Neural cell (in vitro differentiated cells): ENCODE measurements at regions not wholly inside any gene's neighbourhood (a gene's known extent, or its start where the extent isn't known, plus 50 kb on each side); places are given as distances from the start of the nearest gene placed in this dataset.

ENCODE experiments used
- H2AFZ ChIP-seq: fragments of 200-600, 300-800 bp; sonication (generic), shearing (Covaris generic); 2 replicates; pipeline ENCODE4 v1.6.0; 2014; ENCODE audit warnings: low read depth, mild to moderate bottlenecking, antibody characterized with exemption, low read length, moderate library complexity
- H3F3A ChIP-seq: fragments of 200-600 bp; shearing (Covaris generic); 2 replicates; pipeline ENCODE4 v1.6.1; 2016; ENCODE audit warnings: mild to moderate bottlenecking, moderate library complexity, mixed read lengths, antibody characterized with exemption, low read length; ENCODE audit not compliant: insufficient read depth, poor library complexity, severe bottlenecking
- H3K27ac ChIP-seq: fragments of 200-600, 300-800 bp; sonication (generic), shearing (Covaris generic); 2 replicates; pipeline ENCODE4 v1.5.1; 2014; ENCODE audit warnings: mild to moderate bottlenecking, low read length, moderate library complexity
- H3K27me3 ChIP-seq: fragments of 300-800, 200-600 bp; sonication (generic), shearing (Covaris generic); 2 replicates; pipeline ENCODE4 v1.6.0; 2014; ENCODE audit warnings: mild to moderate bottlenecking, low read depth, low read length, moderate library complexity; ENCODE audit not compliant: insufficient read depth
- H3K36me3 ChIP-seq: fragments of 300-800, 200-600 bp; sonication (generic), shearing (Covaris generic); 2 replicates; pipeline ENCODE4 v1.5.1; 2014; ENCODE audit warnings: mild to moderate bottlenecking, antibody characterized with exemption, low read length, moderate library complexity; ENCODE audit not compliant: insufficient read depth
- H3K4me2 ChIP-seq: fragments of 300-800, 200-600 bp; sonication (generic), shearing (Covaris generic); 2 replicates; pipeline ENCODE4 v1.6.0; 2014; ENCODE audit warnings: mild to moderate bottlenecking, low read length
- H3K4me3 ChIP-seq: fragments of 300-800, 200-600 bp; sonication (generic), shearing (Covaris generic); 2 replicates; pipeline ENCODE4 v1.5.1; 2014; ENCODE audit warnings: mild to moderate bottlenecking, low read length, moderate library complexity
- H3K79me2 ChIP-seq: fragments of 200-600 bp; shearing (Covaris generic); replicated peaks from 2 replicates; pipeline ENCODE4 v1.6.0; 2014; ENCODE audit warnings: mild to moderate bottlenecking, low read length, moderate library complexity; ENCODE audit not compliant: insufficient read depth
- H3K9ac ChIP-seq: fragments of 300-800, 200-600 bp; sonication (generic), shearing (Covaris generic); 2 replicates; pipeline ENCODE4 v1.6.1; 2016; ENCODE audit warnings: mild to moderate bottlenecking, low read length, mixed read lengths
- H3K9me2 ChIP-seq: fragments of 200-600 bp; shearing (Covaris generic); 2 replicates; pipeline ENCODE4 v1.6.1; 2016; ENCODE audit warnings: mild to moderate bottlenecking, low read length, mixed read lengths; ENCODE audit not compliant: insufficient read depth
- H3K9me3 ChIP-seq: fragments of 200-600, 300-800 bp; sonication (generic), shearing (Covaris generic); 2 replicates; pipeline ENCODE4 v1.6.1; 2016; ENCODE audit warnings: mild to moderate bottlenecking, mixed run types, low read length, moderate library complexity, mixed read lengths
- H4K20me1 ChIP-seq: fragments of 200-600 bp; shearing (Covaris generic); 2 replicates; pipeline ENCODE4 v1.6.1; 2016; ENCODE audit warnings: mild to moderate bottlenecking, mixed run types; ENCODE audit not compliant: insufficient read depth
- EP300 ChIP-seq: fragments of 450-650 bp; conservative IDR thresholded peaks from 2 replicates; pipeline ENCODE4 v1.6.1; 2014; ENCODE audit warnings: antibody characterized with exemption, mild to moderate bottlenecking, moderate library complexity; ENCODE audit not compliant: poor library complexity, severe bottlenecking
- EZH2 ChIP-seq: fragments of 200-600, 300-800 bp; shearing (Covaris generic), sonication (generic); IDR thresholded peaks from 2 replicates; pipeline ENCODE4 v1.6.1; 2014; ENCODE audit warnings: antibody characterized with exemption, low read length, borderline replicate concordance, mild to moderate bottlenecking; ENCODE audit not compliant: insufficient read depth, poor library complexity, severe bottlenecking
- MXI1 ChIP-seq: fragments of 450-650 bp; conservative IDR thresholded peaks from 2 replicates; pipeline ENCODE4 v1.6.1; 2014; ENCODE audit warnings: antibody characterized with exemption, mild to moderate bottlenecking; ENCODE audit not compliant: poor library complexity, severe bottlenecking
- POLR2AphosphoS5 ChIP-seq: IDR thresholded peaks from 2 replicates; pipeline ENCODE4 v1.6.1; 2012
- RAD21 ChIP-seq: fragments of 450-650 bp; conservative IDR thresholded peaks from 2 replicates; pipeline ENCODE4 v1.6.1; 2014; ENCODE audit warnings: antibody characterized with exemption, mild to moderate bottlenecking, moderate library complexity
- SMC3 ChIP-seq: fragments of 450-650 bp; conservative IDR thresholded peaks from 2 replicates; pipeline ENCODE4 v1.6.1; 2014; ENCODE audit warnings: antibody characterized with exemption, mild to moderate bottlenecking, moderate library complexity; ENCODE audit not compliant: poor library complexity
- TAF1 ChIP-seq: IDR thresholded peaks from 2 replicates; pipeline ENCODE4 v1.6.1; 2012; ENCODE audit warnings: low read depth
- TF ChIP-seq, protein P1 (sequence below): fragments of 450-650 bp; IDR thresholded peaks from 2 replicates; pipeline ENCODE4 v1.5.1; 2014; ENCODE audit warnings: antibody characterized with exemption, mild to moderate bottlenecking, moderate library complexity; ENCODE audit not compliant: poor library complexity, severe bottlenecking
- TF ChIP-seq, protein P2 (sequence below): IDR thresholded peaks from 2 replicates; pipeline ENCODE4 v1.6.1; 2012; ENCODE audit warnings: borderline replicate concordance

DNA sequence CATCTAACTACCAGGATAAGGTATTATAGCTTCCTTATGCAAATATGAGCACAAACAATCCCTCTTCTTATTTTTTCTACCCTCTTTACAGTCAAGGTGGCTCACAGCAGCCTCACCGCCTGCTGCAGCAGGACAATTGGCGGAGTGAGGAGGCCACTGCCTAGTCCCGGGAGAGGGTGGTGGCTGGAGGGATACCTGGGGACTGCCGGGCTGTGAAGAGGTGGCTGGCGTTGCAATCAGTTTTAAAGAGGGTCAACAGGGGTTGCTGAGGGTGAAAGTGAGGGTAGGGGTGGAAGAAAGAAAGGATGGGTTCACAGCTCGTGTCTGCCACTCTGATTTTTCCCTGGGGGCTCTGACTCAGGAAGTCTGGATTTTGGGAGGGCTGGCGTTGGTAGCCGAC, 105.1 kb upstream of the SLC6A6 start:
- no peaks in the 10 kb centered on the region for H3F3A ChIP-seq
- no peaks in the 10 kb centered on the region for H3K27me3 ChIP-seq
- H3K4me2 ChIP-seq, result no peak overlapping the region
- no peaks in the 10 kb centered on the region for H3K36me3 ChIP-seq
- no peaks in the 10 kb centered on the region for H3K9me3 ChIP-seq
- H3K79me2 ChIP-seq, result no peaks in the 10 kb centered on the region
- no peak overlapping the region for H3K9ac ChIP-seq
- no peak overlapping the region for H3K27ac ChIP-seq
- H4K20me1 ChIP-seq, result no peaks in the 10 kb centered on the region
- H2AFZ ChIP-seq, result no peak overlapping the region
- no peak overlapping the region for H3K4me3 ChIP-seq
- TF ChIP-seq SMC3 (no peak), MXI1 (no peak), POLR2AphosphoS5 (no peak), EZH2 (no peak), TAF1 (no peak), EP300 (no peak), RAD21 (no peak)
- TF ChIP-seq, protein P1, sequence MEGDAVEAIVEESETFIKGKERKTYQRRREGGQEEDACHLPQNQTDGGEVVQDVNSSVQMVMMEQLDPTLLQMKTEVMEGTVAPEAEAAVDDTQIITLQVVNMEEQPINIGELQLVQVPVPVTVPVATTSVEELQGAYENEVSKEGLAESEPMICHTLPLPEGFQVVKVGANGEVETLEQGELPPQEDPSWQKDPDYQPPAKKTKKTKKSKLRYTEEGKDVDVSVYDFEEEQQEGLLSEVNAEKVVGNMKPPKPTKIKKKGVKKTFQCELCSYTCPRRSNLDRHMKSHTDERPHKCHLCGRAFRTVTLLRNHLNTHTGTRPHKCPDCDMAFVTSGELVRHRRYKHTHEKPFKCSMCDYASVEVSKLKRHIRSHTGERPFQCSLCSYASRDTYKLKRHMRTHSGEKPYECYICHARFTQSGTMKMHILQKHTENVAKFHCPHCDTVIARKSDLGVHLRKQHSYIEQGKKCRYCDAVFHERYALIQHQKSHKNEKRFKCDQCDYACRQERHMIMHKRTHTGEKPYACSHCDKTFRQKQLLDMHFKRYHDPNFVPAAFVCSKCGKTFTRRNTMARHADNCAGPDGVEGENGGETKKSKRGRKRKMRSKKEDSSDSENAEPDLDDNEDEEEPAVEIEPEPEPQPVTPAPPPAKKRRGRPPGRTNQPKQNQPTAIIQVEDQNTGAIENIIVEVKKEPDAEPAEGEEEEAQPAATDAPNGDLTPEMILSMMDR, result no peak
- TF ChIP-seq, protein P2, sequence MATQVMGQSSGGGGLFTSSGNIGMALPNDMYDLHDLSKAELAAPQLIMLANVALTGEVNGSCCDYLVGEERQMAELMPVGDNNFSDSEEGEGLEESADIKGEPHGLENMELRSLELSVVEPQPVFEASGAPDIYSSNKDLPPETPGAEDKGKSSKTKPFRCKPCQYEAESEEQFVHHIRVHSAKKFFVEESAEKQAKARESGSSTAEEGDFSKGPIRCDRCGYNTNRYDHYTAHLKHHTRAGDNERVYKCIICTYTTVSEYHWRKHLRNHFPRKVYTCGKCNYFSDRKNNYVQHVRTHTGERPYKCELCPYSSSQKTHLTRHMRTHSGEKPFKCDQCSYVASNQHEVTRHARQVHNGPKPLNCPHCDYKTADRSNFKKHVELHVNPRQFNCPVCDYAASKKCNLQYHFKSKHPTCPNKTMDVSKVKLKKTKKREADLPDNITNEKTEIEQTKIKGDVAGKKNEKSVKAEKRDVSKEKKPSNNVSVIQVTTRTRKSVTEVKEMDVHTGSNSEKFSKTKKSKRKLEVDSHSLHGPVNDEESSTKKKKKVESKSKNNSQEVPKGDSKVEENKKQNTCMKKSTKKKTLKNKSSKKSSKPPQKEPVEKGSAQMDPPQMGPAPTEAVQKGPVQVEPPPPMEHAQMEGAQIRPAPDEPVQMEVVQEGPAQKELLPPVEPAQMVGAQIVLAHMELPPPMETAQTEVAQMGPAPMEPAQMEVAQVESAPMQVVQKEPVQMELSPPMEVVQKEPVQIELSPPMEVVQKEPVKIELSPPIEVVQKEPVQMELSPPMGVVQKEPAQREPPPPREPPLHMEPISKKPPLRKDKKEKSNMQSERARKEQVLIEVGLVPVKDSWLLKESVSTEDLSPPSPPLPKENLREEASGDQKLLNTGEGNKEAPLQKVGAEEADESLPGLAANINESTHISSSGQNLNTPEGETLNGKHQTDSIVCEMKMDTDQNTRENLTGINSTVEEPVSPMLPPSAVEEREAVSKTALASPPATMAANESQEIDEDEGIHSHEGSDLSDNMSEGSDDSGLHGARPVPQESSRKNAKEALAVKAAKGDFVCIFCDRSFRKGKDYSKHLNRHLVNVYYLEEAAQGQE, result no peak
- H3K9me2 ChIP-seq, result no peaks in the 10 kb centered on the region

DNA sequence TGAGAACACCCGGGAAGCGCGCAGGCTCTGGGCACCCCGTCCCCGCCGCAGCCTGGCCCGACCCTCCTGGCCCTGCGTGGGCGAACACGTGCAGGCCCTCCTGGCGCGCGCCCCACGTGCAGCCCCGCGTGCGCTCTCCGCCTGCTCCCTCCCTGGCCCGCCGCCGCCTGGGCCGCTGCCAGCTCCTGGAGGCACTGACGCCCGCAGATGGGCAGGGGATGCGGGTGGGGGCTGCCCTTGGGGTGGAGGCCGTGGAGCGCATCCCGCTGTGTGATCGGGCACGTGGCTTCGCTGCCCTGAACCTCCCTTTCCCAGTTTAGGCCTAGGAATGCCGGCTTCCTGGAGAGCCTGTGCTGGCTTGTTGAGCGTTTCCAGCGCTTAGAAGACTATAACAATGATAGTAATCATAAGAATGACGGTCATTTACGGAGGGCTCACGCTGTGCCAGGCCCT, 104.6 kb upstream of the SLC6A6 start:
- Histone ChIP-seq H4K20me1 (no peaks in the 10 kb centered on the region), H3K4me3 (no peak overlapping the region), H3K27me3 (no peaks in the 10 kb centered on the region), H3F3A (no peaks in the 10 kb centered on the region), H2AFZ (no peak overlapping the region), H3K4me2 (no peak overlapping the region), H3K27ac (no peak overlapping the region), H3K9ac (no peak overlapping the region), H3K9me3 (no peaks in the 10 kb centered on the region), H3K36me3 (no peaks in the 10 kb centered on the region), H3K9me2 (no peaks in the 10 kb centered on the region), H3K79me2 (no peaks in the 10 kb centered on the region)
- TF ChIP-seq POLR2AphosphoS5 (peak; percentile 40), RAD21 (no peak)
- TF ChIP-seq, protein P2, result peak; percentile 56
- TF ChIP-seq, protein P1, result no peak
